WTC11 (cell line): ENCODE measurements at regions not wholly inside any gene's neighbourhood (a gene's known extent, or its start where the extent isn't known, plus 50 kb on each side); places are given as distances from the start of the nearest gene placed in this dataset.
A peak's percentile ranks its signal among the peaks of the same experiment; 100 is the strongest.

Source experiments
- ATAC-seq: fragments of 200-7000 bp; cut with Tn5 transposase; 2 replicates; pipeline ENCODE4 v1.10.0; 2021; ENCODE audit warnings: mild to moderate bottlenecking, moderate library complexity
- CTCF ChIA-PET: fragments of 300-600 bp; sonication (Branson Sonifier 250); formaldehyde crosslinking; loops from one replicate; lab custom pipeline; 2021; ENCODE audit warnings: antibody characterized with exemption; lab: Charles Lee
- POLR2A ChIA-PET: fragments of 350-600 bp; sonication (Branson Sonifier 250); formaldehyde crosslinking; loops from one replicate; lab custom pipeline; 2021; ENCODE audit warnings: antibody characterized with exemption; lab: Charles Lee
- DNase-seq: peaks from one replicate; pipeline ENCODE4 v3.0.0; 2021; ENCODE audit warnings: low spot score
- H3K27ac Mint-ChIP-seq: 2 replicates; pipeline ENCODE4 v1.8.0; 2021; ENCODE audit warnings: mixed read lengths
- H3K27me3 Mint-ChIP-seq: 2 replicates; pipeline ENCODE4 v1.8.0; 2021; ENCODE audit warnings: low read depth, mild to moderate bottlenecking, moderate library complexity, mixed read lengths
- H3K36me3 Mint-ChIP-seq: 2 replicates; pipeline ENCODE4 v1.8.0; 2021; ENCODE audit warnings: mixed read lengths
- H3K4me1 Mint-ChIP-seq: 2 replicates; pipeline ENCODE4 v1.8.0; 2022; ENCODE audit warnings: mixed read lengths
- H3K4me3 Mint-ChIP-seq: 2 replicates; pipeline ENCODE4 v1.8.0; 2021; ENCODE audit warnings: mild to moderate bottlenecking, moderate library complexity, mixed read lengths
- H3K9me3 Mint-ChIP-seq: 2 replicates; pipeline ENCODE4 v1.8.0; 2021; ENCODE audit warnings: mixed read lengths
- ATF1 ChIP-seq: sonication (generic); formaldehyde crosslinking; IDR thresholded peaks from 2 replicates; pipeline ENCODE4 v1.8.1; 2023; ENCODE audit warnings: mild to moderate bottlenecking, moderate library complexity, missing genetic modification reagents
- CREB1 ChIP-seq: sonication (generic); formaldehyde crosslinking; IDR thresholded peaks from 2 replicates; pipeline ENCODE4 v1.8.0; 2023; ENCODE audit warnings: mild to moderate bottlenecking, missing genetic modification reagents
- CREM ChIP-seq: sonication (generic); formaldehyde crosslinking; IDR thresholded peaks from 2 replicates; pipeline ENCODE4 v1.8.1; 2022; ENCODE audit warnings: mild to moderate bottlenecking, missing genetic modification reagents, moderate library complexity
- ETV6 ChIP-seq: sonication (generic); formaldehyde crosslinking; IDR thresholded peaks from 2 replicates; pipeline ENCODE4 v1.8.1; 2022; ENCODE audit warnings: mild to moderate bottlenecking, missing genetic modification reagents
- FOXK1 ChIP-seq: sonication (generic); formaldehyde crosslinking; IDR thresholded peaks from 2 replicates; pipeline ENCODE4 v1.8.0; 2022; ENCODE audit warnings: mild to moderate bottlenecking, moderate library complexity, missing genetic modification reagents
- FOXP1 ChIP-seq: sonication (generic); formaldehyde crosslinking; IDR thresholded peaks from 2 replicates; pipeline ENCODE4 v1.8.0; 2022; ENCODE audit warnings: missing genetic modification reagents, mild to moderate bottlenecking, moderate library complexity, borderline replicate concordance
- HMGA2 ChIP-seq: fragments of 250-450 bp; sonication (Bioruptor Pico); IDR thresholded peaks from 2 replicates; pipeline ENCODE4 v1.4.0; 2021; ENCODE audit warnings: mild to moderate bottlenecking, moderate library complexity
- JUN ChIP-seq: sonication (generic); formaldehyde crosslinking; IDR thresholded peaks from 2 replicates; pipeline ENCODE4 v1.8.0; 2023; ENCODE audit warnings: mild to moderate bottlenecking, missing genetic modification reagents
- MYBL2 ChIP-seq: sonication (generic); formaldehyde crosslinking; IDR thresholded peaks from 2 replicates; pipeline ENCODE4 v1.8.1; 2023; ENCODE audit warnings: mild to moderate bottlenecking, moderate library complexity, missing genetic modification reagents
- NFATC4 ChIP-seq: fragments of 250-450 bp; sonication (Bioruptor Pico); IDR thresholded peaks from 2 replicates; pipeline ENCODE4 v1.9.0; 2021; ENCODE audit warnings: mild to moderate bottlenecking
- RORB ChIP-seq: fragments of 250-450 bp; sonication (Bioruptor Pico); IDR thresholded peaks from 2 replicates; pipeline ENCODE4 v1.9.0; 2021; ENCODE audit warnings: mild to moderate bottlenecking
- TEAD1 ChIP-seq: sonication (generic); formaldehyde crosslinking; IDR thresholded peaks from 2 replicates; pipeline ENCODE4 v1.8.0; 2022; ENCODE audit warnings: mild to moderate bottlenecking, missing genetic modification reagents
- TEAD4 ChIP-seq: sonication (generic); formaldehyde crosslinking; IDR thresholded peaks from 2 replicates; pipeline ENCODE4 v1.8.0; 2022; ENCODE audit warnings: mild to moderate bottlenecking, missing genetic modification reagents
- ZNF671 ChIP-seq: fragments of 250-450 bp; sonication (Bioruptor Pico); IDR thresholded peaks from 2 replicates; pipeline ENCODE4 v1.8.0; 2021; ENCODE audit warnings: mild to moderate bottlenecking
- TF ChIP-seq, protein P1 (sequence below): sonication (generic); formaldehyde crosslinking; IDR thresholded peaks from 2 replicates; pipeline ENCODE4 v1.8.0; 2022; ENCODE audit warnings: mild to moderate bottlenecking, missing genetic modification reagents
- TF ChIP-seq, protein P2 (sequence below): fragments of 250-450 bp; sonication (Bioruptor Pico); IDR thresholded peaks from 2 replicates; pipeline ENCODE4 v1.9.0; 2021; ENCODE audit warnings: mild to moderate bottlenecking
- TF ChIP-seq, protein P3 (sequence below): sonication (generic); formaldehyde crosslinking; IDR thresholded peaks from 2 replicates; pipeline ENCODE4 v1.8.0; 2022; ENCODE audit warnings: mild to moderate bottlenecking, missing genetic modification reagents
- TF ChIP-seq, protein P4 (sequence below): fragments of 250-450 bp; sonication (Bioruptor Pico); IDR thresholded peaks from 2 replicates; pipeline ENCODE4 v1.9.0; 2021; ENCODE audit warnings: mild to moderate bottlenecking, borderline replicate concordance
- TF ChIP-seq, protein P5 (sequence below): sonication (generic); formaldehyde crosslinking; IDR thresholded peaks from 2 replicates; pipeline ENCODE4 v1.8.1; 2022; ENCODE audit warnings: mild to moderate bottlenecking, moderate library complexity, missing genetic modification reagents

DNA sequence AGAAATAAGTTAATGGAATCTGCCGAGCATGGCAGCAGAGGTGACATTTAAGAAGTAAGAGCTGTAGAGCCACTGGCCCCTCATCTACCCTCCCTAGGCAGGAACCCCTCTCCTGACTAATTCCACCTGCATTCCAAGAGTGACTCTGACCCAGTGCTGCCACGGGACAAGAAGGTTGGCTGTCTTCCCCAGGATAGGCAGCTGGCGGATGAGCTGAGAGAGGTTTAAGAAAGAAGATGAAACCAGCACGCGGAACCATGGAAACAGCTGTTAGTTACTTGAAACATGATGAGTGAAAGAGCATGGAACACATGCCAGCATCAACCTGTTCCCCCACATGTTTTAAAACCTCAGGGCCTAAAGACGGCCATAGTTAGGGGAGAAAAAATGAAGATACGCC lies 74.1 kb downstream of the RND3 start:
- DNase-seq (no peak), ATAC-seq (no peak)
- CTCF ChIA-PET = interaction anchor here (1.4 kb wide), 1 partner anchor 11 kb away, joined by 3 read pairs; no protein-coding TSS in a partner anchor
- Mint-ChIP-seq H3K27ac (no peak overlapping the region), H3K9me3 (peaks cover 30% of the 10 kb centered on the region), H3K4me3 (no peak overlapping the region), H3K27me3 (no peaks in the 10 kb centered on the region; the same call in 1 of the 2 replicates), H3K4me1 (peaks cover 17% of the 10 kb centered on the region), H3K36me3 (peaks cover 20% of the 10 kb centered on the region)
- POLR2A ChIA-PET = no interaction called here
- TF ChIP-seq FOXP1 (CRISPR knock-in tag) (no peak), MYBL2 (CRISPR knock-in tag) (no peak), RORB (CRISPR knock-in tag) (no peak), CREM (no peak)
- TF ChIP-seq, protein P1, sequence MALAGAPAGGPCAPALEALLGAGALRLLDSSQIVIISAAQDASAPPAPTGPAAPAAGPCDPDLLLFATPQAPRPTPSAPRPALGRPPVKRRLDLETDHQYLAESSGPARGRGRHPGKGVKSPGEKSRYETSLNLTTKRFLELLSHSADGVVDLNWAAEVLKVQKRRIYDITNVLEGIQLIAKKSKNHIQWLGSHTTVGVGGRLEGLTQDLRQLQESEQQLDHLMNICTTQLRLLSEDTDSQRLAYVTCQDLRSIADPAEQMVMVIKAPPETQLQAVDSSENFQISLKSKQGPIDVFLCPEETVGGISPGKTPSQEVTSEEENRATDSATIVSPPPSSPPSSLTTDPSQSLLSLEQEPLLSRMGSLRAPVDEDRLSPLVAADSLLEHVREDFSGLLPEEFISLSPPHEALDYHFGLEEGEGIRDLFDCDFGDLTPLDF = no peak
- TF ChIP-seq, protein P2, sequence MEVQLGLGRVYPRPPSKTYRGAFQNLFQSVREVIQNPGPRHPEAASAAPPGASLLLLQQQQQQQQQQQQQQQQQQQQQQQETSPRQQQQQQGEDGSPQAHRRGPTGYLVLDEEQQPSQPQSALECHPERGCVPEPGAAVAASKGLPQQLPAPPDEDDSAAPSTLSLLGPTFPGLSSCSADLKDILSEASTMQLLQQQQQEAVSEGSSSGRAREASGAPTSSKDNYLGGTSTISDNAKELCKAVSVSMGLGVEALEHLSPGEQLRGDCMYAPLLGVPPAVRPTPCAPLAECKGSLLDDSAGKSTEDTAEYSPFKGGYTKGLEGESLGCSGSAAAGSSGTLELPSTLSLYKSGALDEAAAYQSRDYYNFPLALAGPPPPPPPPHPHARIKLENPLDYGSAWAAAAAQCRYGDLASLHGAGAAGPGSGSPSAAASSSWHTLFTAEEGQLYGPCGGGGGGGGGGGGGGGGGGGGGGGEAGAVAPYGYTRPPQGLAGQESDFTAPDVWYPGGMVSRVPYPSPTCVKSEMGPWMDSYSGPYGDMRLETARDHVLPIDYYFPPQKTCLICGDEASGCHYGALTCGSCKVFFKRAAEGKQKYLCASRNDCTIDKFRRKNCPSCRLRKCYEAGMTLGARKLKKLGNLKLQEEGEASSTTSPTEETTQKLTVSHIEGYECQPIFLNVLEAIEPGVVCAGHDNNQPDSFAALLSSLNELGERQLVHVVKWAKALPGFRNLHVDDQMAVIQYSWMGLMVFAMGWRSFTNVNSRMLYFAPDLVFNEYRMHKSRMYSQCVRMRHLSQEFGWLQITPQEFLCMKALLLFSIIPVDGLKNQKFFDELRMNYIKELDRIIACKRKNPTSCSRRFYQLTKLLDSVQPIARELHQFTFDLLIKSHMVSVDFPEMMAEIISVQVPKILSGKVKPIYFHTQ = no peak

DNA sequence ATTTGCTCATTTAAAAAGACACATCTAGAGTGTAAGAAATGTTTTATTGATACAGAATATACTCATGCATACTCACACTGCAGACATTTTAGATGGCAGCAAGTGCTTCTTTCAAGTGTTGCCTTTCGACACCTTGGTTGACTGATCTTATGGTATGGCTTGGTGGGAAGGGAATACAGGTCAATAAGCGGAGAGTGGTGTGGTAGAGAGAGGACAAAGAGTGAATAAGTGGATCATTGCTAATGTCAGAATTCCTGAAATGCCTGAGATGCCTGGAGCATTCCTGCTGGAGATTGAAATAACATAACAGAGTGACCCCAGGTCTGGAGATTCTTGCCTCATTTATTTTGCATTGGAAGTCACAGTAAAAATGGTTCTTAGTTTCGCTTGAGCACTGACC lies 76.7 kb downstream of the RND3 start:
- CTCF ChIA-PET = interaction anchor here (0.9 kb wide), 1 partner anchor 14 kb away, joined by 4 read pairs; no protein-coding TSS in a partner anchor
- no peak overlapping the region for H3K4me3 Mint-ChIP-seq
- POLR2A ChIA-PET = interaction anchor here (1.0 kb wide), 1 partner anchor 75 kb away, joined by 3 read pairs; no protein-coding TSS in a partner anchor
- peak; percentile 96 for TF ChIP-seq TEAD4 (CRISPR knock-in tag)
- 0 out of 2 replicates have a peak, but pooled peaks have one; percentile 29 for TF ChIP-seq ETV6 (CRISPR knock-in tag)
- TF ChIP-seq TEAD1 (CRISPR knock-in tag) = peak; percentile 99
- TF ChIP-seq FOXK1 (CRISPR knock-in tag) = no peak
- no peak for TF ChIP-seq ATF1 (CRISPR knock-in tag)
- TF ChIP-seq, protein P3, sequence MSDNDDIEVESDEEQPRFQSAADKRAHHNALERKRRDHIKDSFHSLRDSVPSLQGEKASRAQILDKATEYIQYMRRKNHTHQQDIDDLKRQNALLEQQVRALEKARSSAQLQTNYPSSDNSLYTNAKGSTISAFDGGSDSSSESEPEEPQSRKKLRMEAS = peak; percentile 81
- no peak for TF ChIP-seq ZNF671
- TF ChIP-seq, protein P4, sequence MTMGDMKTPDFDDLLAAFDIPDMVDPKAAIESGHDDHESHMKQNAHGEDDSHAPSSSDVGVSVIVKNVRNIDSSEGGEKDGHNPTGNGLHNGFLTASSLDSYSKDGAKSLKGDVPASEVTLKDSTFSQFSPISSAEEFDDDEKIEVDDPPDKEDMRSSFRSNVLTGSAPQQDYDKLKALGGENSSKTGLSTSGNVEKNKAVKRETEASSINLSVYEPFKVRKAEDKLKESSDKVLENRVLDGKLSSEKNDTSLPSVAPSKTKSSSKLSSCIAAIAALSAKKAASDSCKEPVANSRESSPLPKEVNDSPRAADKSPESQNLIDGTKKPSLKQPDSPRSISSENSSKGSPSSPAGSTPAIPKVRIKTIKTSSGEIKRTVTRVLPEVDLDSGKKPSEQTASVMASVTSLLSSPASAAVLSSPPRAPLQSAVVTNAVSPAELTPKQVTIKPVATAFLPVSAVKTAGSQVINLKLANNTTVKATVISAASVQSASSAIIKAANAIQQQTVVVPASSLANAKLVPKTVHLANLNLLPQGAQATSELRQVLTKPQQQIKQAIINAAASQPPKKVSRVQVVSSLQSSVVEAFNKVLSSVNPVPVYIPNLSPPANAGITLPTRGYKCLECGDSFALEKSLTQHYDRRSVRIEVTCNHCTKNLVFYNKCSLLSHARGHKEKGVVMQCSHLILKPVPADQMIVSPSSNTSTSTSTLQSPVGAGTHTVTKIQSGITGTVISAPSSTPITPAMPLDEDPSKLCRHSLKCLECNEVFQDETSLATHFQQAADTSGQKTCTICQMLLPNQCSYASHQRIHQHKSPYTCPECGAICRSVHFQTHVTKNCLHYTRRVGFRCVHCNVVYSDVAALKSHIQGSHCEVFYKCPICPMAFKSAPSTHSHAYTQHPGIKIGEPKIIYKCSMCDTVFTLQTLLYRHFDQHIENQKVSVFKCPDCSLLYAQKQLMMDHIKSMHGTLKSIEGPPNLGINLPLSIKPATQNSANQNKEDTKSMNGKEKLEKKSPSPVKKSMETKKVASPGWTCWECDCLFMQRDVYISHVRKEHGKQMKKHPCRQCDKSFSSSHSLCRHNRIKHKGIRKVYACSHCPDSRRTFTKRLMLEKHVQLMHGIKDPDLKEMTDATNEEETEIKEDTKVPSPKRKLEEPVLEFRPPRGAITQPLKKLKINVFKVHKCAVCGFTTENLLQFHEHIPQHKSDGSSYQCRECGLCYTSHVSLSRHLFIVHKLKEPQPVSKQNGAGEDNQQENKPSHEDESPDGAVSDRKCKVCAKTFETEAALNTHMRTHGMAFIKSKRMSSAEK (CRISPR knock-in tag) = 0 out of 2 replicates have a peak, but pooled peaks have one; percentile 70
- no peaks in the 10 kb centered on the region; the same call in 1 of the 2 replicates for H3K27me3 Mint-ChIP-seq
- peaks cover 18% of the 10 kb centered on the region for H3K9me3 Mint-ChIP-seq
- peaks cover 10% of the 10 kb centered on the region for H3K36me3 Mint-ChIP-seq
- peaks cover 24% of the 10 kb centered on the region for H3K4me1 Mint-ChIP-seq
- ATAC-seq (peak; percentile 98), DNase-seq (peak; percentile 20)
- peak overlapping the region; percentile 98 for H3K27ac Mint-ChIP-seq

DNA sequence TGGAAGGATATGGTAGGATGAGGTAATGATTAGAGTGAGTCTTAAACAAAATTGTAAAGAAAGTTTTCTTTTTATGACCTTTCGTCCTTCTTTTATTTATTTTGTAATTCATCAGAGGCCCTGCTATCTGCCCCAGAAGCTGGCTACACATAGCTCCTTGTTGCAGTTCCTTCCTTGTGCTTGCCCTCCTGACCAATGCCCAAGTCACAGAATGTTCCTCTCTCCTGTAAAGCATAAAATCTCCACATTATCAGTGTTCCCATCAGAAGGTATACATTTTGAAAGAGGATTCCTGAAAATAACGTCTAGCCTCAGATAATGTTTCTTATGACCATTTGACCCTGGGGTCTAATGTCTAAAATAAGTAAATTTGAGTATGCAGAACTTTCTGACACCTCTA lies 78.3 kb downstream of the RND3 start:
- DNase-seq = no peak
- Mint-ChIP-seq H3K27ac (peak overlapping the region; percentile 19; the same call in 1 of the 2 replicates), H3K27me3 (no peaks in the 10 kb centered on the region; the same call in 1 of the 2 replicates), H3K4me1 (peaks cover 27% of the 10 kb centered on the region), H3K36me3 (peaks cover 10% of the 10 kb centered on the region), H3K9me3 (peaks cover 18% of the 10 kb centered on the region), H3K4me3 (no peak overlapping the region)
- POLR2A ChIA-PET = no interaction called here
- CTCF ChIA-PET = no interaction called here
- ATAC-seq = no peak
- no peak for TF ChIP-seq JUN (CRISPR knock-in tag)
- TF ChIP-seq NFATC4 (CRISPR knock-in tag) = no peak
- TF ChIP-seq HMGA2 = no peak
- no peak for TF ChIP-seq CREB1 (CRISPR knock-in tag)
- TF ChIP-seq, protein P5, sequence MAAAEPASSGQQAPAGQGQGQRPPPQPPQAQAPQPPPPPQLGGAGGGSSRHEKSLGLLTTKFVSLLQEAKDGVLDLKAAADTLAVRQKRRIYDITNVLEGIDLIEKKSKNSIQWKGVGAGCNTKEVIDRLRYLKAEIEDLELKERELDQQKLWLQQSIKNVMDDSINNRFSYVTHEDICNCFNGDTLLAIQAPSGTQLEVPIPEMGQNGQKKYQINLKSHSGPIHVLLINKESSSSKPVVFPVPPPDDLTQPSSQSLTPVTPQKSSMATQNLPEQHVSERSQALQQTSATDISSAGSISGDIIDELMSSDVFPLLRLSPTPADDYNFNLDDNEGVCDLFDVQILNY = no peak
- no peak for TF ChIP-seq TEAD1 (CRISPR knock-in tag)
- TF ChIP-seq, protein P4 (CRISPR knock-in tag) = no peak
